GM21723 (cell line): ENCODE measurements at regions not wholly inside any gene's neighbourhood (a gene's known extent, or its start where the extent isn't known, plus 50 kb on each side); places are given as distances from the start of the nearest gene placed in this dataset.
"Not testable (repeated sequence)": the region's sequence is repeated elsewhere in the genome, so short reads cannot be mapped to it uniquely, and the experiment has no call there.

Experiments used
- ATAC-seq: cut with Tn5 transposase; IDR thresholded peaks from one replicate; pipeline ENCODE4 v1.9.1; 2021; ENCODE audit warnings: mild to moderate bottlenecking, moderate library complexity; ENCODE audit not compliant: unreplicated experiment

- ATAC-seq, result no peak
Observed at GRCh38 chr5:54404568-54404967, 50.9 kb upstream of the HSPB3 start.

GRCh38 chr5:54403885-54404416 is 51.5 kb upstream of the HSPB3 start:
- no peak for ATAC-seq

- ATAC-seq, result no peak
Observed at GRCh38 chr5:54403121-54403520, 52.4 kb upstream of the HSPB3 start.

- peak; percentile 88 for ATAC-seq
Observed at GRCh38 chr5:54401515-54401914, 54.0 kb upstream of the HSPB3 start.

GRCh38 chr5:54398191-54398590 is 57.3 kb upstream of the HSPB3 start:
- ATAC-seq, result no peak

GRCh38 chr5:54397420-54397819 is 58.1 kb upstream of the HSPB3 start:
- no peak for ATAC-seq

- not testable (repeated sequence) for ATAC-seq
Observed at GRCh38 chr5:54393007-54393406, 62.5 kb upstream of the HSPB3 start.

- peak; percentile 52 for ATAC-seq
Observed at GRCh38 chr5:54390539-54391031, 64.9 kb upstream of the HSPB3 start.

- no peak for ATAC-seq
Observed at GRCh38 chr5:54390015-54390414, 65.5 kb upstream of the HSPB3 start.

GRCh38 chr5:54389399-54389798 is 66.1 kb upstream of the HSPB3 start:
- not testable (repeated sequence) for ATAC-seq

GRCh38 chr5:54388811-54389210 is 66.7 kb upstream of the HSPB3 start:
- ATAC-seq, result no peak

GRCh38 chr5:54388409-54388808 is 67.1 kb upstream of the HSPB3 start:
- no peak for ATAC-seq

GRCh38 chr5:54387659-54388232 is 67.8 kb upstream of the HSPB3 start:
- no peak for ATAC-seq

- ATAC-seq, result no peak
Observed at GRCh38 chr5:54387031-54387430, 68.5 kb upstream of the HSPB3 start.

- ATAC-seq, result no peak
Observed at GRCh38 chr5:54385994-54386393, 69.5 kb upstream of the HSPB3 start.

- no peak for ATAC-seq
Observed at GRCh38 chr5:54384356-54384933, 71.1 kb upstream of the HSPB3 start.

- ATAC-seq, result no peak
Observed at GRCh38 chr5:54383941-54384340, 71.6 kb upstream of the HSPB3 start.

- no peak for ATAC-seq
Observed at GRCh38 chr5:54383225-54383901, 72.1 kb upstream of the HSPB3 start.

- ATAC-seq, result not testable (repeated sequence)
Observed at GRCh38 chr5:54381319-54381718, 70.9 kb upstream of the ARL15 start.

- ATAC-seq, result no peak
Observed at GRCh38 chr5:54379590-54379989, 69.2 kb upstream of the ARL15 start.

GRCh38 chr5:54378707-54379106 is 68.3 kb upstream of the ARL15 start:
- ATAC-seq, result no peak

GRCh38 chr5:54377339-54377738 is 67.0 kb upstream of the ARL15 start:
- ATAC-seq, result not testable (repeated sequence)
